Body of pancreas (tissue), 4 donors: ENCODE measurements at regions not wholly inside any gene's neighbourhood (a gene's known extent, or its start where the extent isn't known, plus 50 kb on each side); places are given as distances from the start of the nearest gene placed in this dataset.
"Not testable (repeated sequence)": the region's sequence is repeated elsewhere in the genome, so short reads cannot be mapped to it uniquely, and the experiment has no call there.

Source experiments
- POLR2A ChIP-seq, 3 donors: fragments of 450-650 bp; IDR thresholded peaks; one replicate each; pipeline ENCODE4 v1.6.1; 2016; ENCODE audit warnings: antibody characterized with exemption in 3 of 3, mild to moderate bottlenecking in 2 of 3
- TF ChIP-seq, protein P1 (sequence below), 7 experiments: fragments of 450-650 bp in 4 of 7; fragments of 200-600 bp in 3 of 7; sonication (generic) in 3 of 7; IDR thresholded peaks; one replicate each; pipeline ENCODE4 v1.5.1; 2016 to 2019; ENCODE audit warnings: antibody characterized with exemption in 7 of 7

DNA sequence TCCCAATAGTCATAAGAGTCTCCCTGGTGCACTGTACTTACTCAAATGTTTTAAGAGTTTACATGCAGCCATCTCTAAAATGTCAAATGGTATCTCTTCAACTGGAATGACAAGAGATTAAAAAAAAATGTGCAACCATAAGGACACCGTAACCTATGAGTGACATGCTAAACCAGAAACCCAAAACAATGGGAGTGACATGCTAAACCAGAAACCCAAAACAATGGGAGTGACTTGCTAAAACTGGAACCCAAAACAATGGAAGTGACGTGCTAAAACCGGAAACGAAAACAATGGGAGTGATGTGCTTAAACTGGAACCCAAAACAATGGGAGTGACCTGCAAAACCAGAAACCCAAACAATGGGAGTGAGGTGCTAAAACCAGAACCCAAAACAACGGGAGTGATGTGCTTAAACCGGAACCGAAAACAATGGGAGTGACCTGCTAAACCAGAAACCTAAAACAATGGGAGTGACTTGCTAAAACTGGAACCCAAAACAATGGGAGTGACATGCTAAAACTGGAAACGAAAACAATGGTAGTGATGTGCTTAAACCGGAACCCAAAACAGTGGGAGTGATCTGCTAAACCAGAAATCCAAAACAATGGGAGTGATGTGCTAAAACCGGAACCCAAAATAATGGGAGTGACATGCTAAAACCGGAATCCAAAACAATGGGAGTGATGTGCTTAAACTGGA, 3559.9 kb upstream of the OR11H1 start:
- TF ChIP-seq, protein P1, sequence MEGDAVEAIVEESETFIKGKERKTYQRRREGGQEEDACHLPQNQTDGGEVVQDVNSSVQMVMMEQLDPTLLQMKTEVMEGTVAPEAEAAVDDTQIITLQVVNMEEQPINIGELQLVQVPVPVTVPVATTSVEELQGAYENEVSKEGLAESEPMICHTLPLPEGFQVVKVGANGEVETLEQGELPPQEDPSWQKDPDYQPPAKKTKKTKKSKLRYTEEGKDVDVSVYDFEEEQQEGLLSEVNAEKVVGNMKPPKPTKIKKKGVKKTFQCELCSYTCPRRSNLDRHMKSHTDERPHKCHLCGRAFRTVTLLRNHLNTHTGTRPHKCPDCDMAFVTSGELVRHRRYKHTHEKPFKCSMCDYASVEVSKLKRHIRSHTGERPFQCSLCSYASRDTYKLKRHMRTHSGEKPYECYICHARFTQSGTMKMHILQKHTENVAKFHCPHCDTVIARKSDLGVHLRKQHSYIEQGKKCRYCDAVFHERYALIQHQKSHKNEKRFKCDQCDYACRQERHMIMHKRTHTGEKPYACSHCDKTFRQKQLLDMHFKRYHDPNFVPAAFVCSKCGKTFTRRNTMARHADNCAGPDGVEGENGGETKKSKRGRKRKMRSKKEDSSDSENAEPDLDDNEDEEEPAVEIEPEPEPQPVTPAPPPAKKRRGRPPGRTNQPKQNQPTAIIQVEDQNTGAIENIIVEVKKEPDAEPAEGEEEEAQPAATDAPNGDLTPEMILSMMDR (IDR thresholded peaks at IDR 0.05), result not testable (repeated sequence)
- TF ChIP-seq POLR2A (IDR thresholded peaks at IDR 0.05), result not testable (repeated sequence)
